SK-N-SH treated with all-trans-retinoic acid at 6 μM for 48 hours (cell line): ENCODE measurements at regions not wholly inside any gene's neighbourhood (a gene's known extent, or its start where the extent isn't known, plus 50 kb on each side); places are given as distances from the start of the nearest gene placed in this dataset.

Source experiments
- BACH2 ChIP-seq: fragments of 250-450 bp; sonication (Bioruptor Pico); IDR thresholded peaks from 2 replicates; pipeline ENCODE4 v1.9.0; 2021; ENCODE audit warnings: mild to moderate bottlenecking, borderline replicate concordance
- TOX ChIP-seq: fragments of 250-450 bp; sonication (Bioruptor Pico); IDR thresholded peaks from 2 replicates; pipeline ENCODE4 v1.8.0; 2021; ENCODE audit warnings: mild to moderate bottlenecking, moderate library complexity, borderline replicate concordance

- TF ChIP-seq TOX (CRISPR knock-in tag) (no peak), BACH2 (no peak)
Observed at GRCh38 chr9:19926774-19927173, 137.9 kb upstream of the SLC24A2 start.
